GM23248 (cell line): ENCODE measurements at regions not wholly inside any gene's neighbourhood (a gene's known extent, or its start where the extent isn't known, plus 50 kb on each side); places are given as distances from the start of the nearest gene placed in this dataset.

Source experiments
- DNase-seq: peaks from one replicate; pipeline ENCODE4 v3.0.0-alpha.2; 2015
- H2AFZ ChIP-seq: fragments of 200-600 bp; sonication (generic); 2 replicates; pipeline ENCODE4 v1.6.1; 2016; ENCODE audit warnings: antibody characterized with exemption
- H3F3A ChIP-seq: fragments of 200-600 bp; sonication (generic); 2 replicates; pipeline ENCODE4 v1.6.1; 2016; ENCODE audit warnings: mild to moderate bottlenecking, antibody characterized with exemption, mixed run types; ENCODE audit not compliant: insufficient read depth
- H3K27ac ChIP-seq: fragments of 200-600 bp; sonication (generic); 2 replicates; pipeline ENCODE4 v1.5.1; 2016; ENCODE audit warnings: mild to moderate bottlenecking
- H3K27me3 ChIP-seq: fragments of 200-600 bp; sonication (generic); replicated peaks from 2 replicates; pipeline ENCODE4 v1.6.1; 2016; ENCODE audit warnings: mild to moderate bottlenecking; ENCODE audit not compliant: insufficient read depth
- H3K36me3 ChIP-seq: fragments of 200-600 bp; sonication (generic); 2 replicates; pipeline ENCODE4 v1.6.1; 2016; ENCODE audit warnings: low read depth, mild to moderate bottlenecking
- H3K4me1 ChIP-seq: fragments of 200-600 bp; sonication (generic); 2 replicates; pipeline ENCODE4 v1.6.1; 2016; ENCODE audit warnings: mild to moderate bottlenecking; ENCODE audit not compliant: insufficient read depth
- H3K4me2 ChIP-seq: fragments of 200-600 bp; sonication (generic); one replicate; pipeline ENCODE4 v1.6.1; 2016; ENCODE audit warnings: mild to moderate bottlenecking; ENCODE audit not compliant: unreplicated experiment
- H3K4me3 ChIP-seq: fragments of 200-600 bp; sonication (generic); 2 replicates; pipeline ENCODE4 v1.5.1; 2016; ENCODE audit warnings: mild to moderate bottlenecking
- H3K79me2 ChIP-seq: fragments of 200-600 bp; sonication (generic); 2 replicates; pipeline ENCODE4 v1.6.1; 2016; ENCODE audit warnings: mild to moderate bottlenecking; ENCODE audit not compliant: insufficient read depth
- H3K9ac ChIP-seq: fragments of 200-600 bp; sonication (generic); 2 replicates; pipeline ENCODE4 v1.6.1; 2016; ENCODE audit warnings: mild to moderate bottlenecking
- H3K9me2 ChIP-seq: fragments of 200-600 bp; sonication (generic); 2 replicates; pipeline ENCODE4 v1.6.1; 2016; ENCODE audit warnings: mixed run types, mild to moderate bottlenecking, moderate library complexity; ENCODE audit not compliant: insufficient read depth
- H3K9me3 ChIP-seq: fragments of 200-600 bp; sonication (generic); one replicate; pipeline ENCODE4 v1.6.1; 2017; ENCODE audit warnings: low read depth
- H4K20me1 ChIP-seq: fragments of 200-600 bp; sonication (generic); 2 replicates; pipeline ENCODE4 v1.6.0; 2016; ENCODE audit not compliant: insufficient read depth
- EZH2 ChIP-seq: fragments of 200-600 bp; sonication (generic); IDR thresholded peaks from 2 replicates; pipeline ENCODE4 v1.6.1; 2018; ENCODE audit warnings: antibody characterized with exemption, mild to moderate bottlenecking; ENCODE audit not compliant: insufficient read depth, poor library complexity, severe bottlenecking
- EZH2phosphoT487 ChIP-seq: fragments of 200-600 bp; sonication (generic); IDR thresholded peaks from 2 replicates; pipeline ENCODE4 v1.6.1; 2018; ENCODE audit warnings: antibody characterized with exemption, moderate library complexity, mild to moderate bottlenecking, low read depth; ENCODE audit not compliant: insufficient read depth
- WGBS, 2 experiments: methylation state at CpG; one replicate each; pipeline ENCODE4 v1.1.6; 2015 to 2017; ENCODE audit warnings: low lambda C conversion rate in 2 of 2, low coverage in 1 of 2; ENCODE audit errors: missing lambda C conversion rate in 2 of 2; 5-methylcytosine and 5-hydroxymethylcytosine counted together
- in situ Hi-C: fragments of 300-500 bp; cut with MboI; formaldehyde crosslinking; loops from 2 replicates; pipeline ENCODE4 v1.15.0; 2020

GRCh38 chr3:68057637-68058320 lies 403.4 kb upstream of the SUCLG2 start:
- Histone ChIP-seq H2AFZ (no peak overlapping the region), H3F3A (no peaks in the 10 kb centered on the region), H3K4me2 (no peak overlapping the region), H3K4me1 (no peaks in the 10 kb centered on the region), H3K9ac (no peak overlapping the region), H3K27me3 (no peaks in the 10 kb centered on the region), H3K4me3 (no peak overlapping the region), H3K9me2 (no peaks in the 10 kb centered on the region), H3K27ac (no peak overlapping the region), H3K79me2 (no peaks in the 10 kb centered on the region), H3K36me3 (no peaks in the 10 kb centered on the region), H4K20me1 (no peaks in the 10 kb centered on the region), H3K9me3 (no peaks in the 10 kb centered on the region)
- in situ Hi-C loops, result no loop called here
- WGBS, 2 experiments, result 3% methylated on average over 2 of the region's 2 CpGs
- TF ChIP-seq EZH2phosphoT487, result no peak
- no peak for TF ChIP-seq EZH2
- no peak for DNase-seq

GRCh38 chr3:68056556-68056955 lies 402.1 kb upstream of the SUCLG2 start:
- no peak for DNase-seq
- Histone ChIP-seq H2AFZ (no peak overlapping the region), H3K27me3 (no peaks in the 10 kb centered on the region), H3K4me1 (no peaks in the 10 kb centered on the region), H3F3A (no peaks in the 10 kb centered on the region), H3K4me3 (no peak overlapping the region), H3K9me3 (no peaks in the 10 kb centered on the region), H3K9me2 (no peaks in the 10 kb centered on the region), H3K4me2 (no peak overlapping the region), H3K9ac (no peak overlapping the region), H3K27ac (no peak overlapping the region), H3K79me2 (no peaks in the 10 kb centered on the region), H3K36me3 (no peaks in the 10 kb centered on the region), H4K20me1 (no peaks in the 10 kb centered on the region)
- no peak for TF ChIP-seq EZH2
- no peak for TF ChIP-seq EZH2phosphoT487
- in situ Hi-C loops, result no loop called here
- WGBS, 2 experiments, result 9 to 10% methylated on average over 2 of the region's 2 CpGs

- 47 to 48% methylated on average over 4 of the region's 4 CpGs for WGBS, 2 experiments
- Histone ChIP-seq H2AFZ (no peak overlapping the region), H3K36me3 (no peaks in the 10 kb centered on the region)
Measured at GRCh38 chr3:68055215-68055614, 400.8 kb upstream of the SUCLG2 start.

GRCh38 chr3:68049776-68050175 lies 395.4 kb upstream of the SUCLG2 start:
- H2AFZ ChIP-seq, result no peak overlapping the region
- no peaks in the 10 kb centered on the region for H3K4me1 ChIP-seq
- no peaks in the 10 kb centered on the region for H3K27me3 ChIP-seq
- DNase-seq, result no peak
- H3K27ac ChIP-seq, result no peak overlapping the region
- no peaks in the 10 kb centered on the region for H3K9me3 ChIP-seq
- in situ Hi-C loops, result no loop called here
- no peaks in the 10 kb centered on the region for H3F3A ChIP-seq
- no peak overlapping the region for H3K4me2 ChIP-seq
- no peaks in the 10 kb centered on the region for H3K9me2 ChIP-seq
- no peaks in the 10 kb centered on the region for H3K79me2 ChIP-seq
- no peaks in the 10 kb centered on the region for H4K20me1 ChIP-seq
- WGBS, 2 experiments, result 12 to 13% methylated on average over 3 of the region's 3 CpGs
- no peak overlapping the region for H3K4me3 ChIP-seq
- no peaks in the 10 kb centered on the region for H3K36me3 ChIP-seq
- no peak overlapping the region for H3K9ac ChIP-seq
- TF ChIP-seq EZH2, result no peak
- no peak for TF ChIP-seq EZH2phosphoT487

More at GRCh38 chr3:68055215-68055614, 400.8 kb upstream of the SUCLG2 start:
- Histone ChIP-seq H3K9me2 (no peaks in the 10 kb centered on the region), H3K4me1 (no peaks in the 10 kb centered on the region), H4K20me1 (no peaks in the 10 kb centered on the region), H3F3A (no peaks in the 10 kb centered on the region), H3K79me2 (no peaks in the 10 kb centered on the region), H3K27me3 (no peaks in the 10 kb centered on the region), H3K9ac (no peak overlapping the region), H3K4me3 (no peak overlapping the region), H3K9me3 (no peaks in the 10 kb centered on the region), H3K4me2 (no peak overlapping the region), H3K27ac (no peak overlapping the region)
- no peak for TF ChIP-seq EZH2
- TF ChIP-seq EZH2phosphoT487, result no peak
- no peak for DNase-seq
- in situ Hi-C loops, result no loop called here
